ENCODE measurements at regions not wholly inside any gene's neighbourhood (a gene's known extent, or its start where the extent isn't known, plus 50 kb on each side); places are given as distances from the start of the nearest gene placed in this dataset.

DNA sequence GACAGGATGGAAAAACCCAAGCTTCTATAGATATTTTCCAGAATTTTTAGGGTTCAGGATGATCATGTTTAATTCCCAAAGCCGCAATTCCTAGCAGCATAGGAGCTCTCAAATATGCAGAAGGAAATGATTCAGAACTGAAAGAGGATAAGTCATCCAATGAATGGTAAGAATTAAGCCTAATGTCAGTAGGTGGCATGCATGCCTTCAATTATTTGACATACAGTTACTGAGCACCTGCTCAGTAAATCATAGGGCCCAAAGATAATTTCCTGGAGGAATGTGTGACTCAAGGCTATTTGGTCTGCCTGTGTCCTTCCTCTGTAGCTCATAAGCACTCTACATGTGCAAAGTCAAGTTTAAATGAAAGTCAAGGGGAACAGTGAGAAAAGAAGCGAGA lies 116.8 kb upstream of the SLC38A4 start:
- no peaks in the 10 kb centered on the region for H3K9me3 ChIP-seq (ENCODE audit: control insufficient read depth, low read length)
- no peak overlapping the region for H3K4me3 ChIP-seq (ENCODE audit: insufficient read depth, low read depth, low read length, poor library complexity, severe bottlenecking)
- no peaks in the 10 kb centered on the region for H3K4me1 ChIP-seq (ENCODE audit: control insufficient read depth, insufficient read depth, low read length, poor library complexity, severe bottlenecking)
- H3K27ac ChIP-seq (ENCODE audit: insufficient read depth, low read length, poor library complexity, severe bottlenecking): no peak overlapping the region
- H3K36me3 ChIP-seq (ENCODE audit: control insufficient read depth, insufficient read depth, low read length): no peaks in the 10 kb centered on the region
- no peak for DNase-seq
- no peaks in the 10 kb centered on the region for H3K27me3 ChIP-seq (replicated peaks; ENCODE audit: control insufficient read depth, insufficient read depth, low read length, poor library complexity, severe bottlenecking)

DNA sequence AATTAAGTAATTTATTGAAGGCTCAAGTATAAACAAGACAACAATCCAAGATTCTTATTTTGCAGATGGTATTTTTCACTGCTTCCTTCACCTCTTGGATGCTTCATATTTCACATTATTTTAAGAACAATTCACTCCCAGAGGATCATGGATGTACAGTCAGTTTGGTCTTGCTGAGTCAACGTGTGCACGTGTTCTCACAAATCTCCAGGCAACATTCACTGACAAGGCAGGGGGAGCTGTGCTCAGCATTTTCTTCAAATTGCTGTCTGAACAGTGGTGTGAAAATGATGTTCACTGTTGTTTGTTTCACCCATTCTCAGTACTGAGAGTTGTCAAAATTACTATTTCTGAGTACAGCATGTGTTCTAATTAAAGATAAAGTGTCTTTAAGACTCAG lies 118.3 kb upstream of the SLC38A4 start:
- Histone ChIP-seq H3K9me3 (ENCODE audit: control insufficient read depth, low read length) (no peaks in the 10 kb centered on the region), H3K27ac (ENCODE audit: insufficient read depth, low read length, poor library complexity, severe bottlenecking) (no peak overlapping the region), H3K27me3 (replicated peaks; ENCODE audit: control insufficient read depth, insufficient read depth, low read length, poor library complexity, severe bottlenecking) (no peaks in the 10 kb centered on the region), H3K4me1 (ENCODE audit: control insufficient read depth, insufficient read depth, low read length, poor library complexity, severe bottlenecking) (no peaks in the 10 kb centered on the region), H3K4me3 (ENCODE audit: insufficient read depth, low read depth, low read length, poor library complexity, severe bottlenecking) (no peak overlapping the region), H3K36me3 (ENCODE audit: control insufficient read depth, insufficient read depth, low read length) (no peaks in the 10 kb centered on the region)
- DNase-seq: no peak

DNA sequence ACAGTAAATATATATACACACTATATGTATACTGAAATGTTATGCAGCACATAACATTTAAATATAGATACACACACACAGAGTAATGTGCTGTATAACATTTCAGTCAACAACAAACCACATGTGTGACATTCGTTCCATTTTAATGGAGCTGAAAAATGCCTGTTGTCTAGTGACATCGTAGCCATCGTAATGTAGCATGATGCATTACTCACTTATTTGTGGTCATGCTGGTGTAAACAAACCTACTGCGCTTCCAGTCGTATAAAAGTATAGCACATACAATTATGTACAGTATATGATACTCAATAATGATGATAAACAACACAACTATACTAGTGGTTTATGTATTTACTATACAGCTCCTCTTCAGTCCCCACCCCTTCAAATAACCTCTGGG lies 119.0 kb upstream of the SLC38A4 start:
- no peaks in the 10 kb centered on the region for H3K9me3 ChIP-seq (ENCODE audit: control insufficient read depth, low read length)
- DNase-seq: no peak

DNA sequence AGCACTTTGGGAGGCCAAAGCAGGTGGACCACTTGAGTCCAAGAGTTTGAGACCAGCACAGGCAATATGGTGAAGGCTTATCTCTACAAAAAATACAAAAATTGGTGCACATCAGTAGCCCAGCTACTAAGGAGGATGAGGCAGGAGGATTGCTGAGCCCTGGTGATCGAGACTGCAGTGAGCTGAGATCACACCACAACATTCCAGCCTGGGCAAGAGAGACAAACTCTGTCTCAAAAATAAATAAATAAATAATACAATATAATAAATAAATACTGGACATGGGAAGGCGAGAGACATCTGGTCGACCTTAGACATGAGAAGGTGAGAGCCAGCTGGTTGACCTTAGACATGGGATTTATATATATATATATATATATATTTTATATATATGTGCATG lies 119.8 kb upstream of the SLC38A4 start:
- Histone ChIP-seq H3K9me3 (ENCODE audit: control insufficient read depth, low read length) (no peaks in the 10 kb centered on the region), H3K4me3 (ENCODE audit: insufficient read depth, low read depth, low read length, poor library complexity, severe bottlenecking) (no peak overlapping the region), H3K36me3 (ENCODE audit: control insufficient read depth, insufficient read depth, low read length) (no peaks in the 10 kb centered on the region), H3K27ac (ENCODE audit: insufficient read depth, low read length, poor library complexity, severe bottlenecking) (no peak overlapping the region), H3K4me1 (ENCODE audit: control insufficient read depth, insufficient read depth, low read length, poor library complexity, severe bottlenecking) (no peaks in the 10 kb centered on the region), H3K27me3 (replicated peaks; ENCODE audit: control insufficient read depth, insufficient read depth, low read length, poor library complexity, severe bottlenecking) (no peaks in the 10 kb centered on the region)
- DNase-seq: no peak

More for the DNA sequence above, 119.0 kb upstream of the SLC38A4 start:
- H3K27ac ChIP-seq (ENCODE audit: insufficient read depth, low read length, poor library complexity, severe bottlenecking): no peak overlapping the region
- H3K27me3 ChIP-seq (replicated peaks; ENCODE audit: control insufficient read depth, insufficient read depth, low read length, poor library complexity, severe bottlenecking): no peaks in the 10 kb centered on the region
- no peak overlapping the region for H3K4me3 ChIP-seq (ENCODE audit: insufficient read depth, low read depth, low read length, poor library complexity, severe bottlenecking)
- H3K4me1 ChIP-seq (ENCODE audit: control insufficient read depth, insufficient read depth, low read length, poor library complexity, severe bottlenecking): no peaks in the 10 kb centered on the region
- H3K36me3 ChIP-seq (ENCODE audit: control insufficient read depth, insufficient read depth, low read length): no peaks in the 10 kb centered on the region

DNA sequence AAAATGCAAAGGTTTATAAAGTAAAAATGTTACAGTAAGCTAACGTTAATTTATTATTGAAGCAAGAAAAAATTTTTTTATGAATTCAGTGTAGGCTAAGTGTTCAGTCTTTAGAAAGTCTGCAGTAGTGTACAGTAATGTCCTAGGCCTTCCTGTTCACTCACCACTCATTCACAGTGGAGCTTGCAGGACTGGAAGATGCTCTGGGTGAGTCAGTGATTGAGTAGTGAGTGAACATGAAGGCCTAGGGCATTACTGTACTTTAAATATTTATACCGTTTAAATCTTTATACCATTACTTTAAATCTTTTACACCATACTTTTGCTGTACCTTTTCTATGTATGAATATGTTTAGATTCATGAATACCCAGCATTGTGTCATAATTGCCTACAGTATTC lies 120.3 kb upstream of the SLC38A4 start:
- Histone ChIP-seq H3K9me3 (ENCODE audit: control insufficient read depth, low read length) (no peaks in the 10 kb centered on the region), H3K4me3 (ENCODE audit: insufficient read depth, low read depth, low read length, poor library complexity, severe bottlenecking) (no peak overlapping the region), H3K27me3 (replicated peaks; ENCODE audit: control insufficient read depth, insufficient read depth, low read length, poor library complexity, severe bottlenecking) (no peaks in the 10 kb centered on the region), H3K36me3 (ENCODE audit: control insufficient read depth, insufficient read depth, low read length) (no peaks in the 10 kb centered on the region), H3K27ac (ENCODE audit: insufficient read depth, low read length, poor library complexity, severe bottlenecking) (no peak overlapping the region), H3K4me1 (ENCODE audit: control insufficient read depth, insufficient read depth, low read length, poor library complexity, severe bottlenecking) (no peaks in the 10 kb centered on the region)
- DNase-seq: no peak

DNA sequence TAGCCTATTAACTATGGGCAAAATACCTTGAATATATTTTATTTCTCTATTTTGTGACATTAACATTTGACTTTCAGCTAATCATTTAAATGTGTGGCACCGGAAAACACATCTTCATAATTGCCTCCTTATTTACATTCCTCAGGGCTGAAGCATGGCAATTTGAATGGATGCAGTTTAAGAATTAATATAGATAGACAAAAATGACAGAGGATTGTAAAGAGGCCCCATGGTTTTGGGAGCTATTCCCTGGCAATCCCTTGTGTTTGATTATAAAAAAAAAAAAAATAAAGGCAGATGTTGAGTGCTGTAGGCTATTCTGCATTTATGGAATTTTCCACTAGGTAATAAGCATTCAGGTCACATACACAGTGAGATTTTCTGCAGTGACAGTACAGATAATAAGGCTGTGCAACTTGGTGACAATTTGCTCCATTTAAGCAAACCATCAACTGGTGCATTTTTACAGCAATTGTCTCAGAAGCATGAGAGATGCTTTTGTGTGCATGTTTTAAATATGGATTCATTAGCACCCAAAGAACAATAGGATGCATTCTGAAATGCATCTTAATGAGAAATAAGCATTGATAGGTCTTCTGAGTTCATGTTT lies 123.2 kb upstream of the SLC38A4 start:
- H3K4me3 ChIP-seq (ENCODE audit: insufficient read depth, low read depth, low read length, poor library complexity, severe bottlenecking): no peak overlapping the region
- no peaks in the 10 kb centered on the region for H3K9me3 ChIP-seq (ENCODE audit: control insufficient read depth, low read length)
- H3K27me3 ChIP-seq (replicated peaks; ENCODE audit: control insufficient read depth, insufficient read depth, low read length, poor library complexity, severe bottlenecking): no peaks in the 10 kb centered on the region
- H3K27ac ChIP-seq (ENCODE audit: insufficient read depth, low read length, poor library complexity, severe bottlenecking): no peak overlapping the region
- H3K36me3 ChIP-seq (ENCODE audit: control insufficient read depth, insufficient read depth, low read length): no peaks in the 10 kb centered on the region
- no peak for DNase-seq
- H3K4me1 ChIP-seq (ENCODE audit: control insufficient read depth, insufficient read depth, low read length, poor library complexity, severe bottlenecking): no peaks in the 10 kb centered on the region

DNA sequence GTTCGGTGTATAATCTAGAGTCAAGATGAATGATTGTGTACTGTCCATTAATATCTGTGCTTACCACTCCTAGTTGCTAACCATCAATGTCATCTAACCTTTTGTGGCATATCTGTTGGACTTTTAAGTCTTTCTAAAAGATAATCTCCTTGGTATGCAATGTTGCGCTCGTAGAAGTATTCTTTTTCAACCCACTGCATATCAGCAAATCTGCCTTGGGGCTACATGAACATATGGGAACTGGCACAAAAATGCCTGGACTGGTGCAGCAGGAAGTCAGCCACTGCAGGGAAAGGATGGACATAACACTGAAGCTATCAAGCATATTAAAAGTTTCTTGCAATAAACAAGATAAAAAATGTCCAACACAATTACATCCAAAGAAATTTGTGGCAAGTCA lies 124.3 kb upstream of the SLC38A4 start:
- H3K4me1 ChIP-seq (ENCODE audit: control insufficient read depth, insufficient read depth, low read length, poor library complexity, severe bottlenecking): no peaks in the 10 kb centered on the region
- no peaks in the 10 kb centered on the region for H3K36me3 ChIP-seq (ENCODE audit: control insufficient read depth, insufficient read depth, low read length)
- DNase-seq: no peak
- no peaks in the 10 kb centered on the region for H3K9me3 ChIP-seq (ENCODE audit: control insufficient read depth, low read length)
- H3K27me3 ChIP-seq (replicated peaks; ENCODE audit: control insufficient read depth, insufficient read depth, low read length, poor library complexity, severe bottlenecking): no peaks in the 10 kb centered on the region
- no peak overlapping the region for H3K4me3 ChIP-seq (ENCODE audit: insufficient read depth, low read depth, low read length, poor library complexity, severe bottlenecking)
- no peak overlapping the region for H3K27ac ChIP-seq (ENCODE audit: insufficient read depth, low read length, poor library complexity, severe bottlenecking)

DNA sequence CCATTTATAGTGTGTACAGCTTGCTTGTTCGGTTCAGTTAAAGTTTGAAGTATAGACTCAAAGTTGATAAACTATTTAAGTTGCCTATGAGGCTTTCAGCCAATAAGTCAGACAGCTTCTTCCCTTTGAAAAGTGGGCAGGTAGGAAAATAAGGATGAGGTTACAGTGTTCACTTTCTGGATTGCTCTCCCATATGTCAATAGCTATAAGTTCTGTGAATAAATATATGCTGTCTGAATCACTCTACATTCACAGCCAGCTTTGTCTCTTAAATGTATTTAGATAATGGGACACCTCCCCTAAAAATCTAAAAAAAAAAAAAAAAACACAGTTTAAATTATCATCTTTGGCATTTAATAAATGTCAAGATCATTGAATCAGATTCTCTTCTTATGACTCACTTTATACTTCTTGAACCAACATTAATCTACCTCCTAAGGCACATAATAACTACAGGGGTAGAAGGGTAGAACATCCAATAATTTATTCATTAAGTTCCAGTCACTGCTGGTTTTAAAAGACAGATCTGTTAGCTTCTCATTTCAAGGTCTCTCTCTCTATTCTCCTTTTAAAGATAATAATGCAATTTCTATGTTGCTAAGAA lies 126.4 kb upstream of the PCED1B start:
- no peak for DNase-seq
- Histone ChIP-seq H3K27me3 (replicated peaks; ENCODE audit: control insufficient read depth, insufficient read depth, low read length, poor library complexity, severe bottlenecking) (no peaks in the 10 kb centered on the region), H3K4me1 (ENCODE audit: control insufficient read depth, insufficient read depth, low read length, poor library complexity, severe bottlenecking) (no peaks in the 10 kb centered on the region), H3K9me3 (ENCODE audit: control insufficient read depth, low read length) (no peaks in the 10 kb centered on the region), H3K4me3 (ENCODE audit: insufficient read depth, low read depth, low read length, poor library complexity, severe bottlenecking) (no peak overlapping the region), H3K36me3 (ENCODE audit: control insufficient read depth, insufficient read depth, low read length) (no peaks in the 10 kb centered on the region), H3K27ac (ENCODE audit: insufficient read depth, low read length, poor library complexity, severe bottlenecking) (no peak overlapping the region)

DNA sequence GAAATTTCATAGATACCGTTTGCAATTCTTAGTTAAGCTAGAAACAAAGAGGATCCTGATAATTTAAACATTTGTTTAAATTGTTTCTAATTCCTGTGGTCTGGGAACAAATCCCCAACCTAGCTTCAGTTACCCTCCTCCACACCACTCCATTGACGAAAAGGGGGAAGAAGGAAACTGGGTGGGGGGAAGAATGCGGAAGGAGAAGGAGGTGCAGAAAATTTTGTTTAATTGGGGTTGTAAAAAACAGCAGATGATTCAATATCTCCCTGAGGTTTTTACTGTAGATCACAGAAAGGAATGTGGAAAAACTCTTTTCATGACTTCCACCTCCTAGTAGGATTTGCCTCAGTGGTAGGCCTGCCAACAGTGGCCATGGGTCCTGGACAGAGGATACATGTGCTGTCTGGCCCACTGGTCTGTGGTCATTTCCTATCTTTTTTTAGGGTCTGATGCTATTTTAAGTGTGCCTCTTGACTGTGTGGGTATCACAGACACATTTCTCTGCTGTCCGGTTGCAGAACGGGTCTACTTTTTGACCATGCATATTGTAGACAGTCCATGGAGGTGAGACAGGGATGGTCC lies 122.9 kb upstream of the PCED1B start:
- H3K4me3 ChIP-seq (ENCODE audit: insufficient read depth, low read depth, low read length, poor library complexity, severe bottlenecking): no peak overlapping the region
- no peaks in the 10 kb centered on the region for H3K4me1 ChIP-seq (ENCODE audit: control insufficient read depth, insufficient read depth, low read length, poor library complexity, severe bottlenecking)
- no peaks in the 10 kb centered on the region for H3K36me3 ChIP-seq (ENCODE audit: control insufficient read depth, insufficient read depth, low read length)
- no peak overlapping the region for H3K27ac ChIP-seq (ENCODE audit: insufficient read depth, low read length, poor library complexity, severe bottlenecking)
- DNase-seq: no peak
- H3K27me3 ChIP-seq (replicated peaks; ENCODE audit: control insufficient read depth, insufficient read depth, low read length, poor library complexity, severe bottlenecking): no peaks in the 10 kb centered on the region
- no peaks in the 10 kb centered on the region for H3K9me3 ChIP-seq (ENCODE audit: control insufficient read depth, low read length)

DNA sequence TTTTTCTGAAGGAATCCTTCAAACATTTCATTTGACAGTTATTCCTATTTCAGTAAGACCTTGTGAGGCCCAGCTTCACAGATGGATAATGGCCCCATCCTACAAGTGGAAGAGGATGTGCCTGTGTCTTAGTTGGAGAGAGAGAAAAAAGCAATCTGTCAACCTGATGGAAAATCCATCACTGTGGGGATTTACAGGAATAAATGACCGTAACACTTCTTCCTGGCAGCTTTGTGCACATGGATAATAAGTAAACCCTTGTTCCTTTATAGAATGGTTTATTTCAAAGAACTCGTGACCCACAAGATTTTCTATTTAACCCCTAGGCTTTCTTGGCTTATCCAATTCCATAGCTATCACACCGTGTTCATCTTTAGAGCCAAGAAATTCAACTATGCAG lies 121.4 kb upstream of the PCED1B start:
- no peak overlapping the region for H3K4me3 ChIP-seq (ENCODE audit: insufficient read depth, low read depth, low read length, poor library complexity, severe bottlenecking)
- H3K4me1 ChIP-seq (ENCODE audit: control insufficient read depth, insufficient read depth, low read length, poor library complexity, severe bottlenecking): no peaks in the 10 kb centered on the region
- DNase-seq: no peak
- H3K27me3 ChIP-seq (replicated peaks; ENCODE audit: control insufficient read depth, insufficient read depth, low read length, poor library complexity, severe bottlenecking): no peaks in the 10 kb centered on the region
- H3K36me3 ChIP-seq (ENCODE audit: control insufficient read depth, insufficient read depth, low read length): no peaks in the 10 kb centered on the region
- H3K27ac ChIP-seq (ENCODE audit: insufficient read depth, low read length, poor library complexity, severe bottlenecking): no peak overlapping the region
- no peaks in the 10 kb centered on the region for H3K9me3 ChIP-seq (ENCODE audit: control insufficient read depth, low read length)
